ENCODE measurements at regions not wholly inside any gene's neighbourhood (a gene's known extent, or its start where the extent isn't known, plus 50 kb on each side); places are given as distances from the start of the nearest gene placed in this dataset.

- H3K27me3 Mint-ChIP-seq (ENCODE audit: low read depth), result peaks cover 3% of the 10 kb centered on the region
- peaks cover 9% of the 10 kb centered on the region for H3K4me1 Mint-ChIP-seq (ENCODE audit: low read depth)
- no peak for DNase-seq
- no peaks in the 10 kb centered on the region for H3K36me3 Mint-ChIP-seq (ENCODE audit: low read depth)
- ATAC-seq, result no peak
- CTCF ChIA-PET, result no interaction called here
- no peak overlapping the region for H3K4me3 Mint-ChIP-seq
- no peaks in the 10 kb centered on the region for H3K9me3 Mint-ChIP-seq (ENCODE audit: insufficient read depth)
- POLR2A ChIA-PET, result no interaction called here
- H3K27ac Mint-ChIP-seq, result no peak overlapping the region
These were observed 371.7 kb downstream of the DIPK2A start for GRCh38 chr3:144343343-144343742.

GRCh38 chr3:144343777-144344176, 372.2 kb downstream of the DIPK2A start:
- peaks cover 9% of the 10 kb centered on the region for H3K4me1 Mint-ChIP-seq (ENCODE audit: low read depth)
- H3K9me3 Mint-ChIP-seq (ENCODE audit: insufficient read depth), result no peaks in the 10 kb centered on the region
- ChIA-PET CTCF (no interaction called here), POLR2A (no interaction called here)
- no peak for DNase-seq
- H3K27me3 Mint-ChIP-seq (ENCODE audit: low read depth), result peaks cover 3% of the 10 kb centered on the region
- H3K4me3 Mint-ChIP-seq, result no peak overlapping the region
- H3K36me3 Mint-ChIP-seq (ENCODE audit: low read depth), result no peaks in the 10 kb centered on the region
- ATAC-seq, result no peak
- H3K27ac Mint-ChIP-seq, result no peak overlapping the region

GRCh38 chr3:144344925-144345548, 373.4 kb downstream of the DIPK2A start:
- no peaks in the 10 kb centered on the region for H3K36me3 Mint-ChIP-seq (ENCODE audit: low read depth)
- ChIA-PET CTCF (no interaction called here), POLR2A (no interaction called here)
- no peak overlapping the region for H3K4me3 Mint-ChIP-seq
- H3K27ac Mint-ChIP-seq, result no peak overlapping the region
- ATAC-seq, result no peak
- no peak for DNase-seq
- H3K4me1 Mint-ChIP-seq (ENCODE audit: low read depth), result peaks cover 9% of the 10 kb centered on the region
- H3K9me3 Mint-ChIP-seq (ENCODE audit: insufficient read depth), result no peaks in the 10 kb centered on the region
- H3K27me3 Mint-ChIP-seq (ENCODE audit: low read depth), result peaks cover 3% of the 10 kb centered on the region

GRCh38 chr3:144350125-144350524, 378.5 kb downstream of the DIPK2A start:
- no peak overlapping the region for H3K4me3 Mint-ChIP-seq
- no peak for ATAC-seq
- CTCF ChIA-PET, result no interaction called here
- no peaks in the 10 kb centered on the region for H3K9me3 Mint-ChIP-seq (ENCODE audit: insufficient read depth)
- no peaks in the 10 kb centered on the region for H3K36me3 Mint-ChIP-seq (ENCODE audit: low read depth)
- POLR2A ChIA-PET, result no interaction called here
- H3K27me3 Mint-ChIP-seq (ENCODE audit: low read depth), result peaks cover 3% of the 10 kb centered on the region
- DNase-seq, result no peak
- H3K27ac Mint-ChIP-seq, result no peak overlapping the region
- H3K4me1 Mint-ChIP-seq (ENCODE audit: low read depth), result peaks cover 2% of the 10 kb centered on the region

- Mint-ChIP-seq H3K4me1 (ENCODE audit: low read depth) (no peaks in the 10 kb centered on the region), H3K9me3 (ENCODE audit: insufficient read depth) (no peaks in the 10 kb centered on the region), H3K27me3 (ENCODE audit: low read depth) (peaks cover 3% of the 10 kb centered on the region), H3K27ac (no peak overlapping the region), H3K36me3 (ENCODE audit: low read depth) (no peaks in the 10 kb centered on the region), H3K4me3 (no peak overlapping the region)
- DNase-seq (no peak), ATAC-seq (no peak)
- POLR2A ChIA-PET, result no interaction called here
- CTCF ChIA-PET, result no interaction called here
These were observed 379.4 kb downstream of the DIPK2A start for GRCh38 chr3:144351011-144351410.

- Mint-ChIP-seq H3K9me3 (ENCODE audit: insufficient read depth) (no peaks in the 10 kb centered on the region), H3K27me3 (ENCODE audit: low read depth) (no peaks in the 10 kb centered on the region), H3K4me3 (no peak overlapping the region), H3K27ac (no peak overlapping the region), H3K4me1 (ENCODE audit: low read depth) (no peaks in the 10 kb centered on the region), H3K36me3 (ENCODE audit: low read depth) (no peaks in the 10 kb centered on the region)
- ChIA-PET POLR2A (no interaction called here), CTCF (no interaction called here)
- DNase-seq (no peak), ATAC-seq (no peak)
These were observed 380.2 kb downstream of the DIPK2A start for GRCh38 chr3:144351773-144352365.

- Mint-ChIP-seq H3K27ac (no peak overlapping the region), H3K27me3 (ENCODE audit: low read depth) (no peaks in the 10 kb centered on the region), H3K4me3 (no peak overlapping the region), H3K36me3 (ENCODE audit: low read depth) (no peaks in the 10 kb centered on the region), H3K9me3 (ENCODE audit: insufficient read depth) (no peaks in the 10 kb centered on the region), H3K4me1 (ENCODE audit: low read depth) (no peaks in the 10 kb centered on the region)
- CTCF ChIA-PET, result no interaction called here
- POLR2A ChIA-PET, result no interaction called here
- ATAC-seq, result no peak
- DNase-seq, result no peak
These were observed 386.6 kb downstream of the DIPK2A start for GRCh38 chr3:144358191-144358590.

GRCh38 chr3:144361002-144361401, 389.4 kb downstream of the DIPK2A start:
- Mint-ChIP-seq H3K9me3 (ENCODE audit: insufficient read depth) (no peaks in the 10 kb centered on the region), H3K4me3 (no peak overlapping the region), H3K27me3 (ENCODE audit: low read depth) (no peaks in the 10 kb centered on the region), H3K36me3 (ENCODE audit: low read depth) (no peaks in the 10 kb centered on the region), H3K4me1 (ENCODE audit: low read depth) (no peaks in the 10 kb centered on the region), H3K27ac (no peak overlapping the region)
- DNase-seq, result no peak
- ChIA-PET POLR2A (no interaction called here), CTCF (no interaction called here)
- ATAC-seq, result no peak

GRCh38 chr3:144362126-144362525, 390.5 kb downstream of the DIPK2A start:
- DNase-seq (no peak), ATAC-seq (no peak)
- H3K27ac Mint-ChIP-seq, result no peak overlapping the region
- no peaks in the 10 kb centered on the region for H3K9me3 Mint-ChIP-seq (ENCODE audit: insufficient read depth)
- H3K4me3 Mint-ChIP-seq, result no peak overlapping the region
- no peaks in the 10 kb centered on the region for H3K4me1 Mint-ChIP-seq (ENCODE audit: low read depth)
- ChIA-PET POLR2A (no interaction called here), CTCF (no interaction called here)
- H3K36me3 Mint-ChIP-seq (ENCODE audit: low read depth), result no peaks in the 10 kb centered on the region
- no peaks in the 10 kb centered on the region for H3K27me3 Mint-ChIP-seq (ENCODE audit: low read depth)

- H3K27me3 Mint-ChIP-seq (ENCODE audit: low read depth), result no peaks in the 10 kb centered on the region
- DNase-seq (no peak), ATAC-seq (no peak)
- CTCF ChIA-PET, result no interaction called here
- no peak overlapping the region for H3K27ac Mint-ChIP-seq
- H3K36me3 Mint-ChIP-seq (ENCODE audit: low read depth), result no peaks in the 10 kb centered on the region
- no peaks in the 10 kb centered on the region for H3K9me3 Mint-ChIP-seq (ENCODE audit: insufficient read depth)
- POLR2A ChIA-PET, result no interaction called here
- no peak overlapping the region for H3K4me3 Mint-ChIP-seq
- no peaks in the 10 kb centered on the region for H3K4me1 Mint-ChIP-seq (ENCODE audit: low read depth)
These were observed 392.2 kb downstream of the DIPK2A start for GRCh38 chr3:144363856-144364255.

GRCh38 chr3:144364737-144365136, 393.1 kb downstream of the DIPK2A start:
- Mint-ChIP-seq H3K36me3 (ENCODE audit: low read depth) (no peaks in the 10 kb centered on the region), H3K4me3 (no peak overlapping the region), H3K27ac (no peak overlapping the region), H3K9me3 (ENCODE audit: insufficient read depth) (no peaks in the 10 kb centered on the region), H3K4me1 (ENCODE audit: low read depth) (no peaks in the 10 kb centered on the region), H3K27me3 (ENCODE audit: low read depth) (no peaks in the 10 kb centered on the region)
- ChIA-PET CTCF (no interaction called here), POLR2A (no interaction called here)
- ATAC-seq (no peak), DNase-seq (no peak)

- ATAC-seq (no peak), DNase-seq (no peak)
- H3K4me3 Mint-ChIP-seq, result no peak overlapping the region
- CTCF ChIA-PET, result no interaction called here
- no peaks in the 10 kb centered on the region for H3K27me3 Mint-ChIP-seq (ENCODE audit: low read depth)
- H3K36me3 Mint-ChIP-seq (ENCODE audit: low read depth), result no peaks in the 10 kb centered on the region
- POLR2A ChIA-PET, result no interaction called here
- H3K4me1 Mint-ChIP-seq (ENCODE audit: low read depth), result no peaks in the 10 kb centered on the region
- no peaks in the 10 kb centered on the region for H3K9me3 Mint-ChIP-seq (ENCODE audit: insufficient read depth)
- H3K27ac Mint-ChIP-seq, result no peak overlapping the region
These were observed 397.7 kb downstream of the DIPK2A start for GRCh38 chr3:144369129-144369879.
